ENCODE measurements at regions not wholly inside any gene's neighbourhood (a gene's known extent, or its start where the extent isn't known, plus 50 kb on each side); places are given as distances from the start of the nearest gene placed in this dataset.

DNA sequence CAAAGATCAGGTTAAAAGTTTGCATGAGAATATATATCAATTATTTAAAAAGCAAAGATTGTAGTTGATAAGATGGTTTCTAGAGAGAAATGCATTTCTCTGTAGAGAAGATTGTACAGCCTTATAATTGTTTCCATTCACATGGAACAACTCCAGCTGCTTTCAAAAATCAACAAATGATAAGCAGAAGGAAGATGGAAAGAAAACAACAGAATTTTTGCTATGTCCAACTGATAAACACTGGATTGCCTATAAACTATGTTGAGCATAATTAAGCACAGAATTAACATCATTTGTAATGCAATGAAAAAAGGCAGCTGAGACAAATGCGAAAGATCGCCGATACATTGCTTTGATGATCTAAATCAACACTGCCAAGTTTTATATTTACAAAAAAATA lies 89.0 kb downstream of the C3orf85 start:
- TF ChIP-seq, protein P1, sequence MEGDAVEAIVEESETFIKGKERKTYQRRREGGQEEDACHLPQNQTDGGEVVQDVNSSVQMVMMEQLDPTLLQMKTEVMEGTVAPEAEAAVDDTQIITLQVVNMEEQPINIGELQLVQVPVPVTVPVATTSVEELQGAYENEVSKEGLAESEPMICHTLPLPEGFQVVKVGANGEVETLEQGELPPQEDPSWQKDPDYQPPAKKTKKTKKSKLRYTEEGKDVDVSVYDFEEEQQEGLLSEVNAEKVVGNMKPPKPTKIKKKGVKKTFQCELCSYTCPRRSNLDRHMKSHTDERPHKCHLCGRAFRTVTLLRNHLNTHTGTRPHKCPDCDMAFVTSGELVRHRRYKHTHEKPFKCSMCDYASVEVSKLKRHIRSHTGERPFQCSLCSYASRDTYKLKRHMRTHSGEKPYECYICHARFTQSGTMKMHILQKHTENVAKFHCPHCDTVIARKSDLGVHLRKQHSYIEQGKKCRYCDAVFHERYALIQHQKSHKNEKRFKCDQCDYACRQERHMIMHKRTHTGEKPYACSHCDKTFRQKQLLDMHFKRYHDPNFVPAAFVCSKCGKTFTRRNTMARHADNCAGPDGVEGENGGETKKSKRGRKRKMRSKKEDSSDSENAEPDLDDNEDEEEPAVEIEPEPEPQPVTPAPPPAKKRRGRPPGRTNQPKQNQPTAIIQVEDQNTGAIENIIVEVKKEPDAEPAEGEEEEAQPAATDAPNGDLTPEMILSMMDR (conservative IDR thresholded peaks at IDR 0.05; ENCODE audit: low read length) = no peak
- TF ChIP-seq EZH2phosphoT487 (IDR thresholded peaks at IDR 0.05; ENCODE audit: borderline replicate concordance) = no peak
